Subcutaneous abdominal adipose tissue (tissue), 5 donors: ENCODE measurements at regions not wholly inside any gene's neighbourhood (a gene's known extent, or its start where the extent isn't known, plus 50 kb on each side); places are given as distances from the start of the nearest gene placed in this dataset.

Experiments used
- H3K27ac ChIP-seq: one replicate; pipeline ENCODE4 v1.7.0; 2013; ENCODE audit warnings: low read depth, mild to moderate bottlenecking, inconsistent platforms, low read length, moderate library complexity
- H3K27me3 ChIP-seq, 5 donors: one replicate each; pipeline ENCODE4 v1.7.0; 2013; ENCODE audit warnings: low read length in 5 of 5, inconsistent platforms in 1 of 5; ENCODE audit not compliant: control insufficient read depth in 5 of 5, insufficient read depth in 4 of 5
- H3K36me3 ChIP-seq, 5 donors: one replicate each; pipeline ENCODE4 v1.7.0; 2013; ENCODE audit warnings: low read length in 5 of 5; ENCODE audit not compliant: control insufficient read depth in 5 of 5, insufficient read depth in 5 of 5
- H3K4me1 ChIP-seq, 5 donors: one replicate each; pipeline ENCODE4 v1.7.0; 2013; ENCODE audit warnings: low read length in 5 of 5, mild to moderate bottlenecking in 3 of 5, moderate library complexity in 1 of 5; ENCODE audit not compliant: control insufficient read depth in 5 of 5, insufficient read depth in 5 of 5
- H3K4me3 ChIP-seq, 5 donors: one replicate each; pipeline ENCODE4 v1.7.0; 2013; ENCODE audit warnings: low read length in 5 of 5, low read depth in 1 of 5
- H3K9ac ChIP-seq, 5 donors: one replicate each; pipeline ENCODE4 v1.7.0; 2013; ENCODE audit warnings: low read length in 5 of 5, mild to moderate bottlenecking in 4 of 5, moderate library complexity in 3 of 5
- H3K9me3 ChIP-seq, 5 donors: one replicate each; pipeline ENCODE4 v1.7.0; 2013; ENCODE audit warnings: low read length in 5 of 5; ENCODE audit not compliant: control insufficient read depth in 5 of 5
- donor health status: healthy.
- donor health status: healthy.
- donor health status: healthy.
- donor health status: healthy.
- donor health status: healthy.

DNA sequence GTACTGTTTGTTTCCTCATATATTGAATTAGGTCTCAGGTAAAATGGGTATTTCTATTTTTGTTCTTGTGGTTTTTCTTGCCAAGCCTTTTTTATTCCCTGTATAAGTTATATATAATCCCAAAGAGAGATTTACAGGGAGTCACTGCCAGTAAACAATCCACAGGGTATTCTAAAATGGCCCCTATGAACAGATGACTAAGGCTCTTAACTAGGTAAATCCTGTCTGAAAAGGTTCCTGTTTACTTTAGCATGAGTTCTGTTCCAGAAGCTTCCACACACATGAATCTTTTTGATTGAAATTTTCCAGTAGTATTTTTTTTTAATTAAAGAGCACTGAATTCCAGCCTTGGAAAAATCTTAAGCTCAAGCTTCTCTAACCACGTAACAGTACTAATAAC is 552.8 kb upstream of the CCDC179 start:
- Histone ChIP-seq H3K9ac (no peak overlapping the region), H3K4me1 (no peaks in the 10 kb centered on the region), H3K9me3 (peaks cover 0 to 6% (median 0%) of the 10 kb centered on the region in 5 donors), H3K27me3 (no peaks in the 10 kb centered on the region), H3K36me3 (no peaks in the 10 kb centered on the region), H3K4me3 (no peak overlapping the region), H3K27ac (no peak overlapping the region)

DNA sequence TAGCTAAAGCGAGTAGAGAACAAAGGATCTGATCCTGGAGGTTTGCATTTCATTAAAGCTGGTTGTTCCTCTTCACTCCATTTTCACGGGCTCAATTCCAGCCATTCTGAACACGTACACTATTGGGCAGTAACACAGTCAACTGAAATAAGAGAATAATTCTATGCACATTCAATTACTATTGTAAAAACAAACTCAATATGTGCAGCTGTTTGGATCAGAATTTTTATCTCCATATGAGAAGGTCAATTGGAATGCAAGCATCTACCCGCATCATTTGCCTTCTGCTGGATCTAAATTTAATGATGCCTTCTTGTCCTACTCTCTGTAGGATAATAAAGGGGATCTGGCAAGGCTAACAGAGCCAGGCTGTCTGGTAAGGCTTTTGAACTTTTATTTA is 562.8 kb upstream of the CCDC179 start:
- Histone ChIP-seq H3K4me3 (no peak overlapping the region), H3K36me3 (no peaks in the 10 kb centered on the region), H3K27ac (no peak overlapping the region), H3K9ac (no peak overlapping the region), H3K4me1 (no peaks in the 10 kb centered on the region), H3K27me3 (no peaks in the 10 kb centered on the region), H3K9me3 (peaks cover 0 to 2% (median 0%) of the 10 kb centered on the region in 5 donors)

DNA sequence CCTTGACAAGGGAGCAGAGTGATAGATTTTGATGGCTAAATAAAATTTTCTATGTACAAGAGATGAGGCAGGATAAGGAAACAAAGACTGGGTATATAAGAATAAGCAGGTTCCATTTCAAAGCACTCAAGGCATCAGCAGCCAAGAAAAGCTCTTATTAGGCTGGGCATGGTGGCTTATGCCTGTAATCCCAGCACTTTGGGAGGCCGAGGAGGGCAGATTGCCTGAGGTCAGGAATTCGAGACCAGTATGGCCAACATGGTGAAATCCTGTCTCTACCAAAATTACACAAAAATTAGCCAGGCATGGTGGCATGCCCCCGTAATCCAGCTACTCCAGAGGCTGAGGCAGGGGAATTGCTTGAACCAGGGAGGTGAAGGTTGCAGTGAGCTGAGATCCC is 563.4 kb upstream of the CCDC179 start:
- Histone ChIP-seq H3K27ac (no peak overlapping the region), H3K36me3 (no peaks in the 10 kb centered on the region), H3K27me3 (no peaks in the 10 kb centered on the region), H3K9me3 (peaks cover 0 to 2% (median 0%) of the 10 kb centered on the region in 5 donors), H3K4me1 (no peaks in the 10 kb centered on the region), H3K4me3 (no peak overlapping the region), H3K9ac (no peak overlapping the region)

DNA sequence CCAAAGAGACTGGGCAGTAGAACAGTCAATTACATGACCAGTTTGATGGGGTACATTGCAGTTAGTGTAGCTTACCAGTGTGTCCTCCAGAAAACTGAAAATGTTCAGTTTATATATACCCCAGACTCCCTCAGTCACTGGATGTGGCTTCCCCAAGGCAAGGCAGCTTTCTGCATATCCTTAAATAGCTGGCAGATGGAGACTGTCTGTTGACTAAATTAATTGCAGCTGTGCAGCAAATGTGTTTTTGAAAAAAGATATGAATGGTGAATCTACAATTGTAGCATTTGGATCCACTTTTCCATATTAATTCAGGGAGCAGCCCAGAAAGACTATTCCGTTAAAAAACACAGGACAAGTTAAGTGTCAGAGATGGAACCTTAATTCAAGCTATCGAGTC is 565.1 kb upstream of the CCDC179 start:
- Histone ChIP-seq H3K27me3 (no peaks in the 10 kb centered on the region), H3K9ac (no peak overlapping the region), H3K36me3 (no peaks in the 10 kb centered on the region), H3K4me3 (no peak overlapping the region), H3K9me3 (peaks cover 0 to 2% (median 0%) of the 10 kb centered on the region in 5 donors), H3K27ac (no peak overlapping the region), H3K4me1 (no peaks in the 10 kb centered on the region)

DNA sequence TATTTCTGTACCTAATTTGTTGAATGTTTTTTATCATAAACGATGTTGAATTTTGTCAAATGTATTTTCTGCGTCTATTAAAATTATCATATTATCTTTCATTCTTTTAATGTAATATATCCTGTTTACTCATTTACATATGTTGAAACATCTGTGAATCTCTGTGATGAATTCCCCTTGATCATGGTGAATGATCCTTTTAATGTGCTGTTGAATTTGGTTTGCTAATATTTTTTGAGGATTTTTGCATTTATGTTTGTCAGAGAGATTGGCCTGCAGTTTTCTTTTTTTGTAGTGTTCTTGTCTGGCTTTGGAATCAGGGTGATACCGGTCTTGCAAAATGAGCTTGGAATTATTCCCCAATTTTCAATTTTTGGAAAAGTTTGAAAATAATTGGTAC is 569.3 kb upstream of the CCDC179 start:
- Histone ChIP-seq H3K4me1 (no peaks in the 10 kb centered on the region), H3K4me3 (no peak overlapping the region), H3K9me3 (peaks cover 0 to 2% (median 0%) of the 10 kb centered on the region in 5 donors), H3K36me3 (no peaks in the 10 kb centered on the region), H3K27me3 (no peaks in the 10 kb centered on the region), H3K9ac (no peak overlapping the region), H3K27ac (no peak overlapping the region)

DNA sequence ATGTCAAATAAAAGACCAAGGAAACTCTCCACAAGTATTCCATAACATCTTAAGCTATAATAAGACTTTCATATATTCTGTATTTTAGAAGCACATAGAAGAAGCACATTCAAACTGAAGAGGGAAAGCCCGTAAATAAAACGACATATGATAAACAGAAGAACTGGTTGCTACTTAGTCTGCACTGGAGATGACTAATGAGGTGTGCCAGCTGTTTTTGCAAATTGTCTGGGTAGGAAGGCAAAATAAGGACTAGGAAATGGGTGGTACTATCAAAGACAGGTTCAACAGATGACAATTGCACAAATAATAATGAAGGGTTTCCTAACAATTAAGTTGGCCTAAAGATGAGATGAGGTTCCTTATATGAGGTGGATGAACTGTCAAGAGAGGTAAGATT is 593.2 kb upstream of the CCDC179 start:
- peaks cover 0 to 3% (median 0%) of the 10 kb centered on the region in 5 donors for H3K9me3 ChIP-seq
- H3K27ac ChIP-seq: no peak overlapping the region
- H3K9ac ChIP-seq: no peak overlapping the region
- H3K27me3 ChIP-seq: no peaks in the 10 kb centered on the region
- no peaks in the 10 kb centered on the region for H3K36me3 ChIP-seq
- H3K4me3 ChIP-seq: no peak overlapping the region
- no peaks in the 10 kb centered on the region for H3K4me1 ChIP-seq

DNA sequence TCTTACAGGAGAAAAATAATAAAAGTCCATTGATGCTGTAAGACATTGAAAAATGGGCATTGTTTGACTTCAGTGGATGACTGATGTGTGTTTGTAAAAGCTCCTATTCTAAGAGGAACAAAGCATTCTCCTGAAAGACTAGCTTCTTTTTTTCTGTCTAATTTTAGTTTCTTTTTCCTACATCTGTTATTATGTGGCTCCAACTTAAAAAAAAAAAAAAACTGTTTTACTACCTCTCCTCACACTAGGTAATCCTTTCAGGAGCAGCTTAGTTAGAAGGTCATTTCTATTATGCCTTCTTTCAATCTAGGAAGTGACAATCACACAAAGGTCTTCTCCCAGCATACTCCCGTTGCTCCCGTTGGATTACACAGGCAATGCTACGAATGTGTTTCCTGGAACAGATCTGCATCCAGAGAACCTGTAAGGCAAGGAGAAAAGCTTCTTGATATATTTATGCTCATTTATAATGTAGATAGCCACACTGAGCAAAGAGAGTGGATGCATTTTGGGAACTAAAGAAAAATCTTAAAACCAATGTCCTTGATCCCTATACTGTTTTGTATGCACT is 595.1 kb upstream of the CCDC179 start:
- no peak overlapping the region for H3K9ac ChIP-seq
- no peaks in the 10 kb centered on the region for H3K36me3 ChIP-seq
- no peak overlapping the region for H3K27ac ChIP-seq
- H3K27me3 ChIP-seq: no peaks in the 10 kb centered on the region
- H3K4me3 ChIP-seq: no peak overlapping the region
- peaks cover 0 to 3% (median 0%) of the 10 kb centered on the region in 5 donors for H3K9me3 ChIP-seq
- no peaks in the 10 kb centered on the region for H3K4me1 ChIP-seq

DNA sequence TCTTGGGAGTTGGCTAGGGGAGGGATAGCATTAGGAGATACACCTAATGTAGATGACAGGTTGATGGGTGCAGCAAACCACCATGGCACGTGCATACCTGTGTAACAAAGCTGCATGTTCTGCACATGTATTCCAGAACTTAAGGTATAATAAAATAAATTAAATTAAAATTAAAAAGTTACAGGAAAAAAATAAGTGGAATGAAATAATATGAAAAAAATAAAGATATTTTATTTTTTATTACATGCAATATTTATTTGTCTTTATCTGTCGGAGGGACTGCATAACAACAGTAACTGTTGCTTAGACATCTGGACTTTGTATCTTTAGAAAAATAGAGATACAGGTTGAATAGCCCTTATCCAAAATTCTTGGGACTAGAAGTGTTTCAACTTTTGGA is 597.4 kb upstream of the CCDC179 start:
- Histone ChIP-seq H3K27me3 (no peaks in the 10 kb centered on the region), H3K9me3 (no peaks in the 10 kb centered on the region), H3K27ac (no peak overlapping the region), H3K9ac (no peak overlapping the region), H3K4me3 (no peak overlapping the region), H3K4me1 (no peaks in the 10 kb centered on the region), H3K36me3 (no peaks in the 10 kb centered on the region)

DNA sequence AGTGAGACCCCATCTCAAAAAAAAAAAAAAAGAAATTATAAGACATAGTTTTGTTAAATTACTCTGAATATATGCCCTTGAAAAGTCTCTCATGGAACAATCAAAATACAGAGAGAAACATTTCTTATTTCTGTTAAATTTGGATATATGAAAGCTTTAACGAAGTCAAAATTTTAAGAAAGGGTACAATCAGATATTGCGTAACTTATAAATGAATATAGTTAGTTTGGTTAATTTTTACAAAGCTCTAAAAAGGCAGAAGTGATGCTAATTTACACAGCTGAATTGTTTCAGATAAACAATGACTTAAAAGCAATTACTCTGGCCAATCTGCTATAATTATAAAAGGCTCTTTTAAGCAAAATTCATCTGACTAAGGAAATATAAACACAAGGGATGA is 611.6 kb upstream of the CCDC179 start:
- Histone ChIP-seq H3K27ac (no peak overlapping the region), H3K27me3 (no peaks in the 10 kb centered on the region), H3K4me1 (no peaks in the 10 kb centered on the region), H3K9ac (no peak overlapping the region), H3K36me3 (no peaks in the 10 kb centered on the region), H3K9me3 (no peaks in the 10 kb centered on the region), H3K4me3 (no peak overlapping the region)

DNA sequence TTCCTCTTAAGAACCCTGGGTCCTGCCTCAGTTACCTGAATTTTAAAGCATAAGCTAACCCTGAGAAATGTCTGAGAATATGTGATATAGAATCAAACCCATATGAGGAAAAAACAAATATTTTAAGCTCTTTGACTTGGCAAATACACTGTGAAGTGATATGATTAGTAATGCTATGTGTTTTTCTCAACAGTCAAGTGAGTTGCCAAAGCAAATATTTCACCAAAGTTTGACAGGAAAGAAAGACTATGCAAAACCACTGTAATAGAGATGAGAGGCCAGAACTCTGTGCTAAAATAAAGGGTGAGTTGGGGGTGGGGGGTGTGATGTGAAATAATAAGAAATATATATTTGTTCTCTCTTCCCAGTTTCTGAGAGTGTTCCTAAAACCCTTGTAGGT is 613.5 kb upstream of the CCDC179 start:
- Histone ChIP-seq H3K27me3 (no peaks in the 10 kb centered on the region), H3K4me1 (no peaks in the 10 kb centered on the region), H3K9ac (no peak overlapping the region), H3K27ac (no peak overlapping the region), H3K9me3 (no peaks in the 10 kb centered on the region), H3K4me3 (no peak overlapping the region), H3K36me3 (no peaks in the 10 kb centered on the region)

DNA sequence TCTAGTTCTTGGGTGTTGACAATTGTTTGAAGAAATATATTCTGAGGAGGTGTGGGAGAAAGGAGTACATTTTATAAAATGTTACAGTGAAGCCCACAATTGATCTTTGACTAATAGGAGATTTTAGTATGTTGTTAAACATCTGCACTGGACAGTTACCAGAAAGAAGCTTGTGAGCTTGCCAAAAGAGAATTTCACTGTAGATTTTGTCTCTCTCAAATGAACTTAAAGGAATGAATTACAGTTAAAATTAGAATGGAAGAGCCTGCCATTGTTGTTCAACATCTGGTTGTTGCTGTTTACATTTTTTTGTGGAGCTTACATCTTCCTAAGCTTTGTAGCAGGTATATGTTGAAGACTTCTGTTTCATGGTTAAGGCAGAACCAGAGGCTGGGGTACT is 620.5 kb upstream of the CCDC179 start:
- Histone ChIP-seq H3K9me3 (peaks cover 0 to 6% (median 0%) of the 10 kb centered on the region in 5 donors), H3K36me3 (no peaks in the 10 kb centered on the region), H3K4me3 (no peak overlapping the region), H3K27ac (no peak overlapping the region), H3K4me1 (no peaks in the 10 kb centered on the region), H3K9ac (no peak overlapping the region), H3K27me3 (no peaks in the 10 kb centered on the region)
